NB4 (cell line): ENCODE measurements at regions not wholly inside any gene's neighbourhood (a gene's known extent, or its start where the extent isn't known, plus 50 kb on each side); places are given as distances from the start of the nearest gene placed in this dataset.

Source experiments
- CTCF ChIP-seq: IDR thresholded peaks from one replicate; pipeline ENCODE4 v1.5.1; 2012; ENCODE audit warnings: low read depth, low read length
- MAX ChIP-seq: IDR thresholded peaks from 2 replicates; pipeline ENCODE4 v1.6.1; 2011; ENCODE audit warnings: low read depth, low read length

- TF ChIP-seq CTCF (no peak), MAX (no peak)
Measured at GRCh38 chr11:112630496-112630895, 330.7 kb upstream of the NCAM1 start.
